ENCODE measurements at regions not wholly inside any gene's neighbourhood (a gene's known extent, or its start where the extent isn't known, plus 50 kb on each side); places are given as distances from the start of the nearest gene placed in this dataset.

- no peak for DNase-seq
Observed at GRCh38 chr1:213656503-213656902, 331.3 kb upstream of the PROX1 start.

GRCh38 chr1:213657013-213657412, 330.8 kb upstream of the PROX1 start:
- DNase-seq, result no peak

- no peak for DNase-seq
Observed at GRCh38 chr1:213657879-213658278, 329.9 kb upstream of the PROX1 start.

GRCh38 chr1:213658457-213658856, 329.3 kb upstream of the PROX1 start:
- no peak for DNase-seq

GRCh38 chr1:213659580-213660547, 327.9 kb upstream of the PROX1 start:
- DNase-seq, result no peak

GRCh38 chr1:213661302-213661701, 326.5 kb upstream of the PROX1 start:
- no peak for DNase-seq

GRCh38 chr1:213666113-213666512, 321.7 kb upstream of the PROX1 start:
- DNase-seq, result no peak

GRCh38 chr1:213666922-213667321, 320.9 kb upstream of the PROX1 start:
- no peak for DNase-seq

- DNase-seq, result no peak
Observed at GRCh38 chr1:213669512-213669911, 318.3 kb upstream of the PROX1 start.

GRCh38 chr1:213669964-213670691, 317.6 kb upstream of the PROX1 start:
- no peak for DNase-seq

- no peak for DNase-seq
Observed at GRCh38 chr1:213670692-213671023, 317.1 kb upstream of the PROX1 start.

GRCh38 chr1:213675043-213675442, 312.7 kb upstream of the PROX1 start:
- no peak for DNase-seq

GRCh38 chr1:213676736-213677135, 311.0 kb upstream of the PROX1 start:
- no peak for DNase-seq

- DNase-seq, result no peak
Observed at GRCh38 chr1:213678348-213678747, 309.4 kb upstream of the PROX1 start.

GRCh38 chr1:213678753-213679152, 309.0 kb upstream of the PROX1 start:
- no peak for DNase-seq

GRCh38 chr1:213679153-213679552, 308.6 kb upstream of the PROX1 start:
- DNase-seq, result no peak

GRCh38 chr1:213680677-213681325, 307.0 kb upstream of the PROX1 start:
- no peak for DNase-seq

GRCh38 chr1:213681788-213682340, 305.9 kb upstream of the PROX1 start:
- no peak for DNase-seq

GRCh38 chr1:213683529-213683928, 304.2 kb upstream of the PROX1 start:
- DNase-seq, result no peak

GRCh38 chr1:213684454-213684853, 303.3 kb upstream of the PROX1 start:
- DNase-seq, result no peak

- no peak for DNase-seq
Observed at GRCh38 chr1:213685992-213686582, 301.7 kb upstream of the PROX1 start.

- DNase-seq, result no peak
Observed at GRCh38 chr1:213686983-213687382, 300.8 kb upstream of the PROX1 start.

GRCh38 chr1:213687832-213688231, 299.9 kb upstream of the PROX1 start:
- no peak for DNase-seq
